ENCODE measurements at regions not wholly inside any gene's neighbourhood (a gene's known extent, or its start where the extent isn't known, plus 50 kb on each side); places are given as distances from the start of the nearest gene placed in this dataset.

- TF ChIP-seq NCOA5 (CRISPR knock-in tag; IDR thresholded peaks at IDR 0.05) (no peak), DNMT1 (CRISPR knock-in tag; IDR thresholded peaks at IDR 0.05) (no peak), TSC22D2 (CRISPR knock-in tag; IDR thresholded peaks at IDR 0.05; ENCODE audit: borderline replicate concordance) (no peak), MEF2D (CRISPR knock-in tag; IDR thresholded peaks at IDR 0.05) (no peak), ZNF737 (CRISPR knock-in tag; IDR thresholded peaks at IDR 0.05; ENCODE audit: borderline replicate concordance) (no peak), CEBPG (CRISPR knock-in tag; IDR thresholded peaks at IDR 0.05) (no peak), ATF2 (CRISPR knock-in tag; IDR thresholded peaks at IDR 0.05) (no peak)
Observed at GRCh38 chr2:129439406-129440302, 539.8 kb upstream of the RAB6C start (continued).

- BruUV-seq (replicated peaks): no TSS peak
- no peak overlapping the region for H3K4me2 ChIP-seq (ENCODE audit: low read depth, low read length)
- peaks cover 0 to 20% of the 10 kb centered on the region in 2 experiments; a peak in 2 of 5 replicates for H3K27me3 ChIP-seq (ENCODE audit: control insufficient read depth in 1 of 2, insufficient read depth in 2 of 2, low read length in 2 of 2)
- CTCF ChIA-PET (ENCODE audit: low intra/inter-chr PET ratio, low total read pairs): no interaction called here
- no peak overlapping the region for H2AFZ ChIP-seq (ENCODE audit: low read length)
- DNase-seq (ENCODE audit: low spot score) (no peak), FAIRE-seq (no peak), ATAC-seq (no peak)
- POLR2A ChIA-PET: no interaction called here
- H3K27ac ChIP-seq (ENCODE audit: extremely low read length, insufficient read depth, low read length): no peak overlapping the region
- no peak overlapping the region for H3K4me3 ChIP-seq (replicated peaks in 1 of 3; ENCODE audit: insufficient read depth in 1 of 3, low read depth in 2 of 3, low read length in 3 of 3)
- no peaks in the 10 kb centered on the region for H3K79me2 ChIP-seq (ENCODE audit: insufficient read depth, low read length)
- no peaks in the 10 kb centered on the region for H3K36me3 ChIP-seq (replicated peaks in 1 of 2; ENCODE audit: control insufficient read depth in 1 of 2, insufficient read depth in 2 of 2, low read length in 2 of 2)
- intact Hi-C loops (cut with micrococcal nuclease; ENCODE audit: unreplicated experiment) (no loop called here), in situ Hi-C loops (cut with HindIII; ENCODE audit: extremely low pct_ligation_motif_present, low pct_unique_long_range_greater_than_20kb) (no loop called here)
- H4K20me1 ChIP-seq (ENCODE audit: insufficient read depth, low read length): no peaks in the 10 kb centered on the region
- no peak overlapping the region for H3K9ac ChIP-seq (ENCODE audit: insufficient read depth, low read depth, low read length)
- no peaks in the 10 kb centered on the region for H3K9me3 ChIP-seq (ENCODE audit: low read length)
- no peaks in the 10 kb centered on the region for H3K4me1 ChIP-seq (ENCODE audit: insufficient read depth, low read length)
- TF ChIP-seq ARNTL (CRISPR knock-in tag; IDR thresholded peaks at IDR 0.05) (no peak), ZNF512 (CRISPR knock-in tag; IDR thresholded peaks at IDR 0.05) (no peak), ZNF510 (CRISPR knock-in tag; IDR thresholded peaks at IDR 0.05; ENCODE audit: low read depth) (no peak), ZNF7 (CRISPR knock-in tag; IDR thresholded peaks at IDR 0.05) (no peak), CBX5 (CRISPR knock-in tag; IDR thresholded peaks at IDR 0.05; ENCODE audit: borderline replicate concordance) (no peak), MIXL1 (CRISPR knock-in tag; IDR thresholded peaks at IDR 0.05) (no peak), SNAPC5 (CRISPR knock-in tag; IDR thresholded peaks at IDR 0.05; ENCODE audit: borderline replicate concordance) (no peak), ZNF710 (CRISPR knock-in tag; IDR thresholded peaks at IDR 0.05; ENCODE audit: borderline replicate concordance) (no peak), TRIM22 (IDR thresholded peaks at IDR 0.05) (no peak)
Observed at GRCh38 chr2:129441610-129442009, 537.9 kb upstream of the RAB6C start.
